DOHH2 (cell line): ENCODE measurements at regions not wholly inside any gene's neighbourhood (a gene's known extent, or its start where the extent isn't known, plus 50 kb on each side); places are given as distances from the start of the nearest gene placed in this dataset.

ENCODE experiments used
- H3F3A ChIP-seq: fragments of 200-600 bp; sonication (generic), shearing (Covaris generic); 2 replicates; pipeline ENCODE4 v1.6.0; 2016; ENCODE audit warnings: antibody characterized with exemption, mild to moderate bottlenecking; ENCODE audit not compliant: control insufficient read depth, insufficient read depth
- H3K27ac ChIP-seq: fragments of 200-600 bp; sonication (generic); 2 replicates; pipeline ENCODE4 v1.5.1; 2014; ENCODE audit warnings: low read depth, mild to moderate bottlenecking, low read length, moderate library complexity
- H3K27me3 ChIP-seq: fragments of 200-600 bp; sonication (generic); 2 replicates; pipeline ENCODE4 v1.6.1; 2014; ENCODE audit warnings: mild to moderate bottlenecking, low read length, mixed read lengths; ENCODE audit not compliant: control insufficient read depth
- H3K36me3 ChIP-seq: fragments of 200-600 bp; sonication (generic); 2 replicates; pipeline ENCODE4 v1.6.1; 2014; ENCODE audit warnings: mild to moderate bottlenecking, low read length, moderate library complexity, mixed read lengths; ENCODE audit not compliant: control insufficient read depth
- H3K4me1 ChIP-seq: fragments of 200-600 bp; sonication (generic); 2 replicates; pipeline ENCODE4 v1.6.1; 2014; ENCODE audit warnings: mild to moderate bottlenecking, low read length, mixed read lengths; ENCODE audit not compliant: control insufficient read depth
- H3K4me2 ChIP-seq: fragments of 200-600 bp; sonication (generic); 2 replicates; pipeline ENCODE4 v1.6.0; 2014; ENCODE audit warnings: mild to moderate bottlenecking, low read length, moderate library complexity
- H3K4me3 ChIP-seq: fragments of 200-600 bp; sonication (generic); 2 replicates; pipeline ENCODE4 v1.5.1; 2014; ENCODE audit warnings: mild to moderate bottlenecking, low read length, mixed read lengths
- H3K79me2 ChIP-seq: fragments of 200-600 bp; sonication (generic); 2 replicates; pipeline ENCODE4 v1.6.1; 2014; ENCODE audit warnings: mild to moderate bottlenecking, low read length, mixed read lengths; ENCODE audit not compliant: control insufficient read depth
- H3K9me2 ChIP-seq: fragments of 200-600 bp; sonication (generic); replicated peaks from 2 replicates; pipeline ENCODE4 v1.6.1; 2014; ENCODE audit warnings: mild to moderate bottlenecking, low read length, mixed read lengths; ENCODE audit not compliant: control insufficient read depth
- H3K9me3 ChIP-seq: fragments of 200-600 bp; sonication (generic); 2 replicates; pipeline ENCODE4 v1.6.1; 2014; ENCODE audit warnings: antibody characterized with exemption, low read length, mixed read lengths; ENCODE audit not compliant: control insufficient read depth, insufficient read depth
- H4K20me1 ChIP-seq: fragments of 200-600 bp; sonication (generic); 2 replicates; pipeline ENCODE4 v1.6.0; 2014; ENCODE audit warnings: low read depth, mild to moderate bottlenecking, antibody characterized with exemption, low read length, moderate library complexity; ENCODE audit not compliant: control insufficient read depth, insufficient read depth
- CTCF ChIP-seq: fragments of 200-600 bp; sonication (generic); IDR thresholded peaks from one replicate; pipeline ENCODE4 v1.5.1; 2014; ENCODE audit warnings: antibody characterized with exemption, mild to moderate bottlenecking, low read depth, low read length; ENCODE audit not compliant: poor library complexity, severe bottlenecking
- EZH2phosphoT487 ChIP-seq: fragments of 200-600 bp; sonication (generic); IDR thresholded peaks from 2 replicates; pipeline ENCODE4 v1.6.1; 2017; ENCODE audit warnings: borderline replicate concordance, mild to moderate bottlenecking, antibody characterized with exemption, low read length, moderate library complexity, mixed read lengths

DNA sequence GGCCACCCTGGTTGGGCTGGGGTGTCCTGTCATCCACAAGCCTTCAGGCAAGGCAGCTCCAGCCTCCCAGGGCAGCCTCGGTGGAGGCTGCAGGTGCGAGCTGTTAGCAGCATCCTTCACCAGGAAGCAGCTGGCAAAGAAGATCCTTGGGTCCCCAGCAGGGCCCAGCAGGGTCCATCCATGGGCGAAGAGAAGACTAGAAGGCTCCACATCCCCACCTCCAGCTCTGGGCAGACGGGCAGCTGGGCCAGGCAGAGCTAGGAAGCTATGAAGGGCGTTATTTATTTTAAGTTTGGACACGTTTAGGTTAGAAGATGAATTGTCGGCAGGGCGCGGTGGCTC is 348.5 kb downstream of the TCERG1L start:
- Histone ChIP-seq H3K4me3 (no peak overlapping the region), H3K36me3 (no peaks in the 10 kb centered on the region), H3K27me3 (no peaks in the 10 kb centered on the region), H3K9me3 (peaks cover 5% of the 10 kb centered on the region; the same call in 1 of the 2 replicates), H3F3A (no peaks in the 10 kb centered on the region), H4K20me1 (no peaks in the 10 kb centered on the region), H3K9me2 (no peaks in the 10 kb centered on the region), H3K4me1 (no peaks in the 10 kb centered on the region), H3K4me2 (no peak overlapping the region), H3K27ac (no peak overlapping the region), H3K79me2 (no peaks in the 10 kb centered on the region)
- TF ChIP-seq EZH2phosphoT487 (no peak), CTCF (no peak)

- H3K4me2 ChIP-seq = no peak overlapping the region
- H3K9me2 ChIP-seq = no peaks in the 10 kb centered on the region
- TF ChIP-seq EZH2phosphoT487 = no peak
- TF ChIP-seq CTCF = no peak
- H3K4me1 ChIP-seq = no peaks in the 10 kb centered on the region
- no peaks in the 10 kb centered on the region for H3K27me3 ChIP-seq
- no peak overlapping the region for H3K27ac ChIP-seq
- no peak overlapping the region for H3K4me3 ChIP-seq
- no peaks in the 10 kb centered on the region for H3K36me3 ChIP-seq
- H3F3A ChIP-seq = no peaks in the 10 kb centered on the region
- H3K79me2 ChIP-seq = no peaks in the 10 kb centered on the region
- H3K9me3 ChIP-seq = peaks cover 5% of the 10 kb centered on the region; the same call in 1 of the 2 replicates
- H4K20me1 ChIP-seq = no peaks in the 10 kb centered on the region
These were observed 347.6 kb downstream of the TCERG1L start for GRCh38 chr10:130963786-130964522.

DNA sequence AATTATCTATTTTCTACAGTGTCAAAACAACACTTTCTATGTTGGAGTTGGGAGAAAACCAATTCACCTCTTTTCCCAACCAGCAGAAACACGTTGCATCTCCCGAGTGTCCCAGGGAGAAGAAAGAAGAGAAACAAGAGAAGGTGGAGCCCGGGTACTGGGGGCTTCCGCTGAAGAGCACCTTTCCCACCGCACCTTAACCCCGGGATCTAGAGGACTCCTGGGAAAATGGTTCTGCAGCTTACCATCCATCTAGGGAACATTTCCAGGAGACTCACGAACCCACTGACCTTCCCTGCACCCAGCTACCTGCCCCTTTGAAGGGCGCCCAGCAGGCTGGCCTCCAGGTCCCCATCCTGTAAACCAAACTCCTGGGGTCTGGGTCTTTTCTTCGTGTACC is 346.8 kb downstream of the TCERG1L start:
- H3K9me2 ChIP-seq = no peaks in the 10 kb centered on the region
- TF ChIP-seq EZH2phosphoT487 (no peak), CTCF (no peak)
- H3F3A ChIP-seq = no peaks in the 10 kb centered on the region
- H3K27me3 ChIP-seq = no peaks in the 10 kb centered on the region
- H3K4me1 ChIP-seq = no peaks in the 10 kb centered on the region
- H3K79me2 ChIP-seq = no peaks in the 10 kb centered on the region
- no peak overlapping the region for H3K4me3 ChIP-seq
- peaks cover 5% of the 10 kb centered on the region; the same call in 1 of the 2 replicates for H3K9me3 ChIP-seq
- no peaks in the 10 kb centered on the region for H3K36me3 ChIP-seq
- H3K27ac ChIP-seq = no peak overlapping the region
- no peaks in the 10 kb centered on the region for H4K20me1 ChIP-seq
- no peak overlapping the region for H3K4me2 ChIP-seq
